Thyroid gland (tissue), 4 donors: ENCODE measurements at regions not wholly inside any gene's neighbourhood (a gene's known extent, or its start where the extent isn't known, plus 50 kb on each side); places are given as distances from the start of the nearest gene placed in this dataset.

Experiments
- DNase-seq, 2 donors: peaks; one replicate each; pipeline ENCODE4 v3.0.0-alpha.2; 2019
- H3K27ac ChIP-seq, 3 donors: fragments of 200-600 bp; sonication (generic); 1 replicate in 2 of 3; 2 replicates in 1 of 3; pipeline ENCODE4 v1.5.1; 2016 to 2019; ENCODE audit warnings: mild to moderate bottlenecking in 1 of 3, moderate library complexity in 1 of 3
- H3K27me3 ChIP-seq: fragments of 200-600 bp; sonication (generic); one replicate; pipeline ENCODE4 v1.5.1; 2019
- H3K36me3 ChIP-seq, 2 donors: fragments of 200-600 bp; sonication (generic); one replicate each; pipeline ENCODE4 v1.5.1; 2016 to 2019
- H3K4me1 ChIP-seq, 2 donors: fragments of 200-600 bp; sonication (generic); one replicate each; pipeline ENCODE4 v1.5.1; 2017 to 2019
- H3K4me3 ChIP-seq, 3 donors: fragments of 200-600 bp; sonication (generic); replicated peaks in 1 of 3; 1 replicate in 2 of 3; 2 replicates in 1 of 3; pipeline ENCODE4 v1.5.1; 2016; ENCODE audit warnings: mild to moderate bottlenecking in 1 of 3
- H3K9me3 ChIP-seq: fragments of 200-600 bp; sonication (generic); one replicate; pipeline ENCODE4 v1.5.1; 2017
- POLR2A ChIP-seq, 2 donors: fragments of 450-650 bp; IDR thresholded peaks; one replicate each; pipeline ENCODE4 v1.6.1; 2017; ENCODE audit warnings: antibody characterized with exemption in 2 of 2, mild to moderate bottlenecking in 2 of 2, moderate library complexity in 1 of 2
- WGBS, 2 donors: methylation state at CpG; one replicate each; pipeline ENCODE4 v1.1.5; 2017; 5-methylcytosine and 5-hydroxymethylcytosine counted together
- intact Hi-C: fragments of 100-400 bp; cut with DNase I; formaldehyde crosslinking; loops from one replicate; pipeline ENCODE4 v1.15.1; 2023
- TF ChIP-seq, protein P1 (sequence below), 6 experiments: fragments of 200-600 bp in 3 of 6; fragments of 450-650 bp in 3 of 6; sonication (generic) in 3 of 6; IDR thresholded peaks; one replicate each; pipeline ENCODE4 v1.5.1; 2016 to 2019; ENCODE audit warnings: antibody characterized with exemption in 6 of 6, mild to moderate bottlenecking in 2 of 6, inconsistent platforms in 1 of 6, moderate library complexity in 1 of 6

GRCh38 chr7:86947929-86948328, 111.5 kb downstream of the ELAPOR2 start:
- no peak for TF ChIP-seq POLR2A (IDR thresholded peaks at IDR 0.05)
- TF ChIP-seq, protein P1, sequence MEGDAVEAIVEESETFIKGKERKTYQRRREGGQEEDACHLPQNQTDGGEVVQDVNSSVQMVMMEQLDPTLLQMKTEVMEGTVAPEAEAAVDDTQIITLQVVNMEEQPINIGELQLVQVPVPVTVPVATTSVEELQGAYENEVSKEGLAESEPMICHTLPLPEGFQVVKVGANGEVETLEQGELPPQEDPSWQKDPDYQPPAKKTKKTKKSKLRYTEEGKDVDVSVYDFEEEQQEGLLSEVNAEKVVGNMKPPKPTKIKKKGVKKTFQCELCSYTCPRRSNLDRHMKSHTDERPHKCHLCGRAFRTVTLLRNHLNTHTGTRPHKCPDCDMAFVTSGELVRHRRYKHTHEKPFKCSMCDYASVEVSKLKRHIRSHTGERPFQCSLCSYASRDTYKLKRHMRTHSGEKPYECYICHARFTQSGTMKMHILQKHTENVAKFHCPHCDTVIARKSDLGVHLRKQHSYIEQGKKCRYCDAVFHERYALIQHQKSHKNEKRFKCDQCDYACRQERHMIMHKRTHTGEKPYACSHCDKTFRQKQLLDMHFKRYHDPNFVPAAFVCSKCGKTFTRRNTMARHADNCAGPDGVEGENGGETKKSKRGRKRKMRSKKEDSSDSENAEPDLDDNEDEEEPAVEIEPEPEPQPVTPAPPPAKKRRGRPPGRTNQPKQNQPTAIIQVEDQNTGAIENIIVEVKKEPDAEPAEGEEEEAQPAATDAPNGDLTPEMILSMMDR (IDR thresholded peaks at IDR 0.05): no peak
- H3K4me3 ChIP-seq: no peak overlapping the region
- no peaks in the 10 kb centered on the region for H3K36me3 ChIP-seq
- DNase-seq: no peak
- H3K27me3 ChIP-seq: no peaks in the 10 kb centered on the region
- no peaks in the 10 kb centered on the region for H3K4me1 ChIP-seq
- H3K27ac ChIP-seq: no peak overlapping the region
- 49 to 53% methylated on average over 1 of the region's 1 CpG for WGBS, 2 donors
- H3K9me3 ChIP-seq: no peaks in the 10 kb centered on the region
- intact Hi-C loops: loop anchor here (5.0 kb wide), 1 partner anchor 284 kb away; no protein-coding TSS in a partner anchor

DNA sequence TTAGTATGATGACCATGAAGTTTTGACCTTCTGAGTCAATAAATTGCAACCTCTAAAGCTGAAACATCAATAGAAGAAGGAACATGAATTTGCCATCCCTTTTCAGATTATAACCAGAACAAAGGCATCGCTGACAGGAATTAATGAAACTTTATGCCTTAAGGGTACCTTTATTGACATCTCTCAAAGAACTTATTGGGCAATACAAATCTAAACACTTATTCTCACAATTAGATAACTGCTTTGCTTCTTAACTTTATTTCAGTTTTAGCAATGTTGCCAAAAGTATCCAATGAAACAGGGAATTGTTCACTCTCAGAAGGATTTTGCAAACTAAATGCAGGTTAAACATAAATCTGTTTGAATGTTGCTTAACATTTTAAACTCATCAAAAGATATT, 116.0 kb downstream of the ELAPOR2 start:
- H3K27ac ChIP-seq: no peak overlapping the region
- WGBS, 2 donors: 93 to 100% methylated on average over 1 of the region's 1 CpG
- no peaks in the 10 kb centered on the region for H3K27me3 ChIP-seq
- H3K4me3 ChIP-seq: no peak overlapping the region
- DNase-seq: no peak
- no peaks in the 10 kb centered on the region for H3K9me3 ChIP-seq
- TF ChIP-seq, protein P1 (IDR thresholded peaks at IDR 0.05): no peak
- no peak for TF ChIP-seq POLR2A (IDR thresholded peaks at IDR 0.05)
- intact Hi-C loops: no loop called here
- no peaks in the 10 kb centered on the region for H3K4me1 ChIP-seq
- H3K36me3 ChIP-seq: no peaks in the 10 kb centered on the region

DNA sequence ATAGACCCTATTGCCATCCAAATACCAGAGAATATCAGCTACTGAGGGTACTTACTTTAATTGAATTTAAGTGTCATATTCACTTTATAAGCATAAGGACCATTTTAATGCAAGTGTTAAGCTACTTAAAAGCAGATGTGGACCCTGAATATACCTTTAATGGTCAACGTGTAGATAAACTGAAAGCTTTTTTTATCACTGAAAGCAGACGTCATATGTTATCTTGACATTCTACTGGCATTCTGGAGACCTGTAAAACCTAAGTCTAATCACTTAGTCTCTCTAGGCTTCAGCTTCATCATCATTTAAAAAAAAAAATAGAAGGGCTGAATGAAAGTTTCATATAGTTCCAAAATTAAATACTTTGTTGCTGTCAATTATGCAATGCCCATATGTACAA, 116.5 kb downstream of the ELAPOR2 start:
- Histone ChIP-seq H3K9me3 (no peaks in the 10 kb centered on the region), H3K4me3 (no peak overlapping the region), H3K27ac (no peak overlapping the region), H3K4me1 (no peaks in the 10 kb centered on the region), H3K27me3 (no peaks in the 10 kb centered on the region), H3K36me3 (no peaks in the 10 kb centered on the region)
- TF ChIP-seq, protein P1 (IDR thresholded peaks at IDR 0.05): no peak
- TF ChIP-seq POLR2A (IDR thresholded peaks at IDR 0.05): no peak
- 79 to 80% methylated on average over 2 of the region's 2 CpGs for whole genome bisulfite sequencing, 2 donors
- intact Hi-C loops: no loop called here
- no peak for DNase-seq

- 85 to 94% methylated on average over 2 of the region's 2 CpGs for WGBS, 2 donors
- no peak for TF ChIP-seq POLR2A (IDR thresholded peaks at IDR 0.05)
- TF ChIP-seq, protein P1 (IDR thresholded peaks at IDR 0.05): no peak
- no peaks in the 10 kb centered on the region for H3K4me1 ChIP-seq
Measured at GRCh38 chr7:86942081-86942480, 117.4 kb downstream of the ELAPOR2 start.

GRCh38 chr7:86939197-86939814, 120.1 kb downstream of the ELAPOR2 start:
- WGBS, 2 donors: 7 to 9% methylated on average over 3 of the region's 3 CpGs
- intact Hi-C loops: loop anchor here (5.0 to 10.0 kb wide), 3 partner anchors 115 to 298 kb away; partner anchors contain the start of gene ELAPOR2
- Histone ChIP-seq H3K27ac (no peak overlapping the region), H3K36me3 (no peaks in the 10 kb centered on the region), H3K9me3 (no peaks in the 10 kb centered on the region), H3K27me3 (no peaks in the 10 kb centered on the region), H3K4me1 (no peaks in the 10 kb centered on the region), H3K4me3 (no peak overlapping the region)
- peak; percentile 21 to 29 for DNase-seq
- TF ChIP-seq POLR2A (IDR thresholded peaks at IDR 0.05): no peak
- TF ChIP-seq, protein P1 (IDR thresholded peaks at IDR 0.05): peak; percentile 23 to 87 (median 66)

More at GRCh38 chr7:86942081-86942480, 117.4 kb downstream of the ELAPOR2 start:
- no peak overlapping the region for H3K27ac ChIP-seq
- H3K9me3 ChIP-seq: no peaks in the 10 kb centered on the region
- no peaks in the 10 kb centered on the region for H3K36me3 ChIP-seq
- DNase-seq: no peak
- intact Hi-C loops: no loop called here
- H3K27me3 ChIP-seq: no peaks in the 10 kb centered on the region
- H3K4me3 ChIP-seq: no peak overlapping the region
